HL-60 (cell line): ENCODE measurements at regions not wholly inside any gene's neighbourhood (a gene's known extent, or its start where the extent isn't known, plus 50 kb on each side); places are given as distances from the start of the nearest gene placed in this dataset.

ENCODE experiments used
- CTCF ChIP-seq: IDR thresholded peaks from one replicate; pipeline ENCODE4 v1.5.1; 2011; ENCODE audit warnings: low read length, control low read depth, inconsistent platforms; ENCODE audit not compliant: insufficient read depth
- GABPA ChIP-seq: IDR thresholded peaks from 2 replicates; pipeline ENCODE4 v1.6.1; 2012; ENCODE audit warnings: low read depth
- POLR2AphosphoS5 ChIP-seq: IDR thresholded peaks from 2 replicates; pipeline ENCODE4 v1.6.1; 2012; ENCODE audit warnings: low read depth

- TF ChIP-seq GABPA (no peak), CTCF (no peak), POLR2AphosphoS5 (no peak)
These were observed 145.3 kb upstream of the ADAMTS5 start for GRCh38 chr21:27112186-27112585.
